G401.6 (cell line): ENCODE measurements at regions not wholly inside any gene's neighbourhood (a gene's known extent, or its start where the extent isn't known, plus 50 kb on each side); places are given as distances from the start of the nearest gene placed in this dataset.

Experiments
- FAIRE-seq: peaks from 2 replicates; lab custom pipeline; 2012; peaks lifted over from hg19 to GRCh38; lab: Jason Lieb, UNC

DNA sequence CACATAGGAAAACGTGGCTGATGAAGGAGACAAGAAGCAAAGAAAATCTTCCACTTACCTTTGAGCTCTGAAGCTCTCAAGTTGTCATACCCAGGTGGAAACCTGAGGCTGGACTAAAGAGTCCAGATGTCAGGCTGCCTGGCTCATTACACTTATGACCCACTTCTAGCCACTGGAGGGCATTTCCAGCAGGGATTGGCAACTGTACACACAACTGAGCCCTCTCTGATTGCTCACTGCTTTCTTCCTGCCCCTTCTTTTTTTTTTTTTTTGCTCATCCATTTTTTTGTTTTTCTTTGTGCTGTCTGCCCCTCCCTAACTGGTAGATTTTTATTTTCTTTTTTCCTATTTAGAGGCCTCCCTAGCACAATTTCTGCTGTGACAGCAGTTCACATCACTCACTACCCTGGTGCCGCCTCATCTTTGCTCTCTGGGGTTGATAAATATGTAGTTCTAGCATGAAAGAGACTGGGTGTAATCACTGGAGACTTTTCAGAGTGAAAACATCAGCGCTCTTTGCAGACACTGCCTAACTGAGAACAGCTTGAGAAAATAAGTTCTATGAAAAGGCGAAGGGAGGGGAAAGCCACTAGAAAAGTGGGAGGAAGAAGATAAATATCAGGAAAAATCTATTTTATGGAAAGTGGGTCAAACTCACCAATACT, 334.5 kb downstream of the NUF2 start:
- FAIRE-seq = no peak

GRCh38 chr1:163657719-163658118, 336.0 kb downstream of the NUF2 start:
- FAIRE-seq = no peak

DNA sequence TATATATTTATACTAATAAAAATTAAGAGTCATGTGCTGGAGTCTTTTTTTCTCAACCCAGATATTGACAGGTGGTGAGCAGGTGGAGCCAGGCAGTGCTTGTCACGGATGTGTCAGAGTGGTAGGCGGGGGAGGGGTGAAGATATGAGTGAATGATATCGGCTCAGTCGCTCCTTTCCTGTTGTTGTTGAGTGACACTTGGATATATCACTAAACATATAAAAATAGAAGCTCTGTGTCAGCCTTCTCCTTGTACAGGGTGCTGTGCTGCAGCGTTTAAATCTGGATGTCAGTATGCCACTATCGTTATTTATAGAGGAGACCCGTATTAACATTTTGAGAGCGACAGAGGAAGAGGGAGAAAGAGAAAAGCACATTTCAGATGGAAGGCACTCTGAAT, 339.6 kb downstream of the NUF2 start:
- FAIRE-seq = no peak

GRCh38 chr1:163664671-163665335, 343.0 kb downstream of the NUF2 start:
- no peak for FAIRE-seq

- no peak for FAIRE-seq
Measured at GRCh38 chr1:163668472-163668871, 346.7 kb downstream of the NUF2 start.

GRCh38 chr1:163670989-163671757, 349.4 kb downstream of the NUF2 start:
- no peak for FAIRE-seq

DNA sequence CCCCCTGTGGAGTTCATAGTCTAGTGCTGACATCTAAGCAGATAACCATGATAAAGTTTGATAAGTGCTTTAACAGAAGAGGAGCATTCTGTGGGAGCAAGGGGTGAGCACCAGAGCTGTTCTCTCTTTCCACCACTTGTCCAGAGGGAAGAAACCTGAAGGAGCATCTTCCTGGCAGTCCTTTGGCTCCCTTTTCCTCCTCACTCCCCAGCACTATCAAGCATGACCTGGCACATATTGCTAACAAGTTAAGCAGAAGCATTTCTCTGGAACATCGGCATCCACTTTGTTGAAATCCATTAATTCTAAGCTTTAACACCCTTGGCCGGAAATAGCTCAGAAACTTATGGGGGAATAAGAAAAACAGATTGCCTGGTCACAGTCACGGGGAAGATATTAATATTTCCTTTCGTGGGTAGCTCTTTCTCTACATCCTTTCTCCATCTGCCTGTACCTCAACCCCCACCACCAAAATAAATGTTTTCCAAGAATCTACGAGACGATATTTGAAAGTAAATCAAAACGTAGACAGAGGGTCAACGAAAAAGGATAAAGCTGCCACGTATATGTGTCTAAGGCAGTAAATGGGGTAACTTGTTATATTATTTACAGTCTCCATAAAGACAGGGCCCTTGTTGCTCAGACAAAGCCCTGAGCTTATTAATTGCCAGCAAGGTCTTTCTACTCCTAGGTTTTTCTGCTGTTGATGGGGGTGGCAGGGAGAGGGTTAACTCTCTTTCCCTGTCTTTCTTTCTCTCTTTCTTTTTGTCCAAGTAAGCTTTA, 351.4 kb downstream of the NUF2 start:
- FAIRE-seq = no peak

DNA sequence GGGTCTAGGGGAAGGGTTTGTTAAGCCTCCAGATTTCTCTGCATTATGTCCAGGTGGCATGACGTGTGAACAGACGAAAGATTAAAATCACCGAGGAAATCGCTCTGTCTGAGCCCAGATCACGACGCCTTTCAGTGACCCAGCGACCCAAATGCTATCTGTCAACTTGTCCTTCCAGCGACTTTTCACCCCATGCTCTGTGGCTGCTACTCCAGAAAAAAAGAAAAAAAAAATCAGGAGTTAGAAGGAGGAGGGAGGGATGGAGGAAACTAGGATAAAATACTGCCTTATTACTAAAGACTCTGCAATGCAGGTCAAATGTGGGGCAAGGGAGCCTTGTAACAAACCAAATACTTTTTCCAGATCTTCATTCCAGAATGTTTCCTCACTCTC, 352.0 kb downstream of the NUF2 start:
- FAIRE-seq = no peak

GRCh38 chr1:163674236-163674635, 352.5 kb downstream of the NUF2 start:
- FAIRE-seq = no peak

DNA sequence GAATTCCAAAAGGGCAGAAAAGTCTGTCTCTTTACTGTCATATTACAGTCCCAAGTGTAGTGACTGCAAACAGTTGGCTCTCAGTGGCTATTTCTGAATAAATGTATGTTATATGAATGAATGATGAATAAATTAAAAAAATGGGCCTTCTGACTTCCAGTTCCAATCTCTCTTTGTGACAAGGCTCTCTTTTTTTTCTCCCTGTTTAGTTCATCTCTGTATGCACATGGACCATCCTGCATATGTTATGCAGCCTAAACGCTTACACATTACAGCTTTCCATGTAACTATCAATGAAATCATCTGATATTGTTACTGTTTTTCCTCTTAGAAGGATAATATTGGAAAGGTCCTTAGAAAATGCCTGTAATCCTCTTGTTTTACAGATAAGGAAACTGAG, 363.0 kb downstream of the NUF2 start:
- FAIRE-seq = no peak

DNA sequence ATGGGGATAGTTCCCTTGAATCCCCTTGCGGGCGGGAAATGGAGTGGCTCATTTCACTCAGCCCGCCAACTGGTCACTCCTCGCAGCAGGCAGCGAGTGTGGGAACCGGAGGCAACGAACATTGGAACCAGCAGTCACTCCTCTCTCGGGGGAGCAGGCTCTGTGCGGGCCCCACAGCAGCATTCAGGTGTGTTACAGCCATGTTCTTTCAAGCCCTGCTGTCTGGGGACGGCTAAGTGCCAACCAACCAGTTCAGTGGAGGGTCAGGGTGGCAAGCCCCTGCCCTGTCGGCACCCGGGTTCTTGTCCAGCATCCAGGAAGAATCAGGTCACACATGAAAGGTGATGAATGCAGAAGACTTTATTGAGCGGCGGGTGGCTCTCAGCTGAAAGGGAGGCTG, 370.5 kb downstream of the NUF2 start:
- FAIRE-seq = no peak

GRCh38 chr1:163697137-163697536, 375.4 kb downstream of the NUF2 start:
- no peak for FAIRE-seq

DNA sequence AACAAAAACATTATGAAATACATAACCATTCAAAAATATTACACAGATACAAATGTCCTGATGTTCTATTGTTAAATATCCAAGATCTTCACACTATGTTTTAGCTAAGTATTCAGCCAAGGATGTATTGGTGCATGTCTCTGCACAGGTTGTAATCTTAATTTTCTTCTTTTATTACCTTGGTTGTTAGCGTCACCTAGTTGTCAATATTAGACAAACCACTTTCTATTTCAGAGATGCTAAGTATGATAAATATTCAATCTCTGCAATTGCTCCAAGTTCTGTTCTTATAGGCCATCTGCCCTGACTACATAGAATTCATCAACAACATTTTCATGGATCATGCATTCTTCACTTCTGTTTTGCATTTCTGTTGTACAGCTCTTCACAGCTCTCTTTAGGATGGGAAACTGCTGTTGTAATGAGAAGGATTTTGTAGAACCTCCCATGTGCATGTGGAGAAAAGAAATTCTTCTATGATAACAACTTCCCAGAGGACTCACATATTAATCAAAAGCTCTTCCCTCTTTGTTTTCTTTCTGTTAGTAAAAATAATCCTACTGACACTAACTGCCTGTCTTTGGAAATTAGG, 380.1 kb downstream of the NUF2 start:
- FAIRE-seq = no peak

GRCh38 chr1:163703794-163704193, 382.0 kb downstream of the NUF2 start:
- no peak for FAIRE-seq

- FAIRE-seq = no peak
Measured at GRCh38 chr1:163706915-163707314, 385.2 kb downstream of the NUF2 start.

- no peak for FAIRE-seq
Measured at GRCh38 chr1:163709636-163710035, 387.9 kb downstream of the NUF2 start.

GRCh38 chr1:163712321-163712720, 390.6 kb downstream of the NUF2 start:
- FAIRE-seq = no peak

- no peak for FAIRE-seq
Measured at GRCh38 chr1:163720294-163720693, 398.5 kb downstream of the NUF2 start.

DNA sequence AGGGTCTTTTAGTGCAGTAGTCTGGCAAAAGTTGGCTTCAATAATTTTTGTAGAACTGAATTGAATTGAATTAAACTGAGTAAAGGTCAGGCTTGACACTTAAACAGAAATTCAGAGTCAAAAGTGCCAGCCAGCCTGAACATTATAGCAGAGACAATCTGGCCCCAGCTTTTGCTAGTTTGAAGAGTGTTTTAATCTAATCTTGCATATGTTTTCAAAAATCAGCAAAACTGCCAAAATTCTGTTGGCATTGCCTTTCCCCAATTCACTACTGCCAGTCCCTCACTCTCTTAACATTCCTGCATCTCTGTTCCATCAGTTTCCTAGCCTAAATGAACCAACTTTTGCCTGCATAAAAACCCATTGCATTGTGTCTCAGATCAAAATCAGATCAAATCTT, 403.8 kb downstream of the NUF2 start:
- FAIRE-seq = no peak

GRCh38 chr1:163730411-163730821, 408.7 kb downstream of the NUF2 start:
- no peak for FAIRE-seq

DNA sequence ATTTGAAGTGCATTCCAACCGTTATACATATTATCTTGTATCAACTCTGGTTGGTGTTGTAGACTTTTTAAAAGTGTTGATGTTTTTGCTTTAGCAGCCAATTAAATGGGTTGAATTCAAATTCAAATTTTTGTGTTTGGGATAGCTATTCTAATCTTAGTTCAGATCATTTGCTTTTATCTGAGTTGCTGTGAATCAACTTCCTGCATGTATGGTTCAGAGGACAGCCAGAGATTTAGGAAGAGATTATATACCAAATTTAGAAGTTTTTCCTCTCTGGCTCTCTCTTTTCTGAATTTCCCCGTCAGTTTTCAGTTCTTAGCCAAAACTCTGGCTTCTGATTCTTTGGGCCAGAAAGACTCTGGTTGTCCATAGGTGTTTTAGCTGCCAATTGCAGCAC, 415.5 kb downstream of the NUF2 start:
- no peak for FAIRE-seq

GRCh38 chr1:163744301-163744887, 422.6 kb downstream of the NUF2 start:
- no peak for FAIRE-seq
